ENCODE measurements at regions not wholly inside any gene's neighbourhood (a gene's known extent, or its start where the extent isn't known, plus 50 kb on each side); places are given as distances from the start of the nearest gene placed in this dataset.

DNA sequence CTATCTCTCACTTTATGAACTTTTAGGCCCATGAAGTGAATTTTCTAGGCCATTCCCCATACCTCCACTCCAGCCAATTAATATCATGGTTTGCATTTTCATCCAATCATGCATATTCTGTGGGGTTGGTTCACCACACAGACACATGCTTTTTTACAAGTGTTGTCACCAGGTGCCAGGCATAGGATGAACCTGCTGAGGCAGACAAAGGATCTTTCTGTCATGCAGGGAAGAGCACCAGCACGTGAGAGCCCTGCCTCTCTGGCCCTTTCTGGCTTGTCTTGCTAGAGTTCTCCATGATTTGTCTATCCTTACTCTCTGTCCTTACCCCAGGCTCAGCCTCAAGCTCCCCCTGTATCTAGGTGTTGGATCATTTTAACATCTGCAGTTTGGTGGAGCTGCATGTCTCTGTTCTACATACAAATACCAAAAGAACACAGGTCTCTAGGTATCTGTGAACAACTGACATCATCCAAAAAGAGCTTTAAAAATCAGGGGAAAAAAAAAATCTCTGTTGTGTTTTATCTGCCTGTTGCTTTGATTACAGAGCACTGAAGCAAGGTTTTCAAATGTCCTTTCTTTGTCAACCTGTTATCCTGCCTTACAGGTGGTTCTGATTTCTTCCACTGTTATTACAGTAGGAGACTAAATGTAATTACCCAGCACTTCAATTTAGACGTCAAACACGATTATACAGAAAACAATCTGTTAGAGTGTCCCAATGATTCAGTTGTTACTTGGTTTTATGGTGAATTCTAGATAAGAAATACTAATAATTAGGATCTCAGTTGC lies 58.4 kb upstream of the GRAMD1B start:
- peaks cover 2% of the 10 kb centered on the region for H3K9me3 Mint-ChIP-seq (ENCODE audit: unreplicated experiment)
- H3K27ac Mint-ChIP-seq (ENCODE audit: unreplicated experiment): no peak overlapping the region
- H3K36me3 Mint-ChIP-seq (ENCODE audit: unreplicated experiment): no peaks in the 10 kb centered on the region
- H3K4me1 Mint-ChIP-seq (ENCODE audit: low read depth, unreplicated experiment): peaks cover 14% of the 10 kb centered on the region
- TF ChIP-seq, protein P1, sequence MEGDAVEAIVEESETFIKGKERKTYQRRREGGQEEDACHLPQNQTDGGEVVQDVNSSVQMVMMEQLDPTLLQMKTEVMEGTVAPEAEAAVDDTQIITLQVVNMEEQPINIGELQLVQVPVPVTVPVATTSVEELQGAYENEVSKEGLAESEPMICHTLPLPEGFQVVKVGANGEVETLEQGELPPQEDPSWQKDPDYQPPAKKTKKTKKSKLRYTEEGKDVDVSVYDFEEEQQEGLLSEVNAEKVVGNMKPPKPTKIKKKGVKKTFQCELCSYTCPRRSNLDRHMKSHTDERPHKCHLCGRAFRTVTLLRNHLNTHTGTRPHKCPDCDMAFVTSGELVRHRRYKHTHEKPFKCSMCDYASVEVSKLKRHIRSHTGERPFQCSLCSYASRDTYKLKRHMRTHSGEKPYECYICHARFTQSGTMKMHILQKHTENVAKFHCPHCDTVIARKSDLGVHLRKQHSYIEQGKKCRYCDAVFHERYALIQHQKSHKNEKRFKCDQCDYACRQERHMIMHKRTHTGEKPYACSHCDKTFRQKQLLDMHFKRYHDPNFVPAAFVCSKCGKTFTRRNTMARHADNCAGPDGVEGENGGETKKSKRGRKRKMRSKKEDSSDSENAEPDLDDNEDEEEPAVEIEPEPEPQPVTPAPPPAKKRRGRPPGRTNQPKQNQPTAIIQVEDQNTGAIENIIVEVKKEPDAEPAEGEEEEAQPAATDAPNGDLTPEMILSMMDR (IDR thresholded peaks at IDR 0.05; ENCODE audit: partially characterized antibody, unreplicated experiment): no peak
- H3K27me3 Mint-ChIP-seq (ENCODE audit: unreplicated experiment): no peaks in the 10 kb centered on the region
- H3K4me3 Mint-ChIP-seq (ENCODE audit: unreplicated experiment): no peak overlapping the region
- DNase-seq: no peak

GRCh38 chr11:123366924-123367323 lies 63.1 kb upstream of the GRAMD1B start:
- H3K27me3 Mint-ChIP-seq (ENCODE audit: unreplicated experiment): no peaks in the 10 kb centered on the region
- no peak for DNase-seq
- no peaks in the 10 kb centered on the region for H3K4me1 Mint-ChIP-seq (ENCODE audit: low read depth, unreplicated experiment)
- TF ChIP-seq, protein P1 (IDR thresholded peaks at IDR 0.05; ENCODE audit: partially characterized antibody, unreplicated experiment): no peak
- no peak overlapping the region for H3K4me3 Mint-ChIP-seq (ENCODE audit: unreplicated experiment)
- no peak overlapping the region for H3K27ac Mint-ChIP-seq (ENCODE audit: unreplicated experiment)
- H3K9me3 Mint-ChIP-seq (ENCODE audit: unreplicated experiment): peaks cover 2% of the 10 kb centered on the region
- no peaks in the 10 kb centered on the region for H3K36me3 Mint-ChIP-seq (ENCODE audit: unreplicated experiment)

GRCh38 chr11:123365955-123366354 lies 64.1 kb upstream of the GRAMD1B start:
- no peaks in the 10 kb centered on the region for H3K4me1 Mint-ChIP-seq (ENCODE audit: low read depth, unreplicated experiment)
- H3K27me3 Mint-ChIP-seq (ENCODE audit: unreplicated experiment): no peaks in the 10 kb centered on the region
- TF ChIP-seq, protein P1 (IDR thresholded peaks at IDR 0.05; ENCODE audit: partially characterized antibody, unreplicated experiment): no peak
- H3K36me3 Mint-ChIP-seq (ENCODE audit: unreplicated experiment): no peaks in the 10 kb centered on the region
- H3K9me3 Mint-ChIP-seq (ENCODE audit: unreplicated experiment): peaks cover 2% of the 10 kb centered on the region
- no peak overlapping the region for H3K27ac Mint-ChIP-seq (ENCODE audit: unreplicated experiment)
- H3K4me3 Mint-ChIP-seq (ENCODE audit: unreplicated experiment): no peak overlapping the region
- no peak for DNase-seq

DNA sequence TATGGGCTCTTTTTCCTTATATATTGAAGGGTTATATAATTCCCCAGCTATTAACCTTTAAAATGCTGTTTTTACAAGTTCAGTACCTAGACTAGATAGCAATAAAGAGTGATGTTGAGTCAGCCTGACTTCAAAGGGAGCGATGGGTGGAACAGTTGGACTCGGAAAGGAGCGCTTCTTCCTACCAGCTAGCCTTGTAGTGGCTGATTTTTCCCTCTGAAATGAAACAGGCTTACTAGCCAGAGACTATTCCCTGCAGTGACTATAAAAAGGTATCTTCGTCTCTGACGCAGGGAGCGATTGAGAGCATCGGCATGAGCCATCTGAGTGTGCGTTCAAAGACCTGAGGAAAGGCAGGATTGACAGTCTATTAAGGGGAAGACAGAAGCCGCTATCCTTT lies 66.0 kb upstream of the GRAMD1B start:
- H3K27me3 Mint-ChIP-seq (ENCODE audit: unreplicated experiment): no peaks in the 10 kb centered on the region
- H3K27ac Mint-ChIP-seq (ENCODE audit: unreplicated experiment): no peak overlapping the region
- no peak for DNase-seq
- no peak overlapping the region for H3K4me3 Mint-ChIP-seq (ENCODE audit: unreplicated experiment)
- H3K36me3 Mint-ChIP-seq (ENCODE audit: unreplicated experiment): no peaks in the 10 kb centered on the region
- H3K9me3 Mint-ChIP-seq (ENCODE audit: unreplicated experiment): peaks cover 5% of the 10 kb centered on the region
- H3K4me1 Mint-ChIP-seq (ENCODE audit: low read depth, unreplicated experiment): no peaks in the 10 kb centered on the region
- TF ChIP-seq, protein P1 (IDR thresholded peaks at IDR 0.05; ENCODE audit: partially characterized antibody, unreplicated experiment): no peak

GRCh38 chr11:123363556-123363955 lies 66.5 kb upstream of the GRAMD1B start:
- DNase-seq: no peak
- Mint-ChIP-seq H3K27me3 (ENCODE audit: unreplicated experiment) (peaks cover 5% of the 10 kb centered on the region), H3K36me3 (ENCODE audit: unreplicated experiment) (no peaks in the 10 kb centered on the region), H3K27ac (ENCODE audit: unreplicated experiment) (no peak overlapping the region), H3K4me1 (ENCODE audit: low read depth, unreplicated experiment) (no peaks in the 10 kb centered on the region), H3K9me3 (ENCODE audit: unreplicated experiment) (peaks cover 5% of the 10 kb centered on the region), H3K4me3 (ENCODE audit: unreplicated experiment) (no peak overlapping the region)
- TF ChIP-seq, protein P1 (IDR thresholded peaks at IDR 0.05; ENCODE audit: partially characterized antibody, unreplicated experiment): no peak
